Rectal smooth muscle tissue (tissue), 1 donor: ENCODE measurements at regions not wholly inside any gene's neighbourhood (a gene's known extent, or its start where the extent isn't known, plus 50 kb on each side); places are given as distances from the start of the nearest gene placed in this dataset.

Experiments
- H3K27ac ChIP-seq: one replicate; pipeline ENCODE4 v1.7.0; 2013; ENCODE audit warnings: low read depth, low read length, inconsistent platforms
- H3K27me3 ChIP-seq: one replicate; pipeline ENCODE4 v1.7.0; 2013; ENCODE audit warnings: low read length; ENCODE audit not compliant: control insufficient read depth, insufficient read depth
- H3K36me3 ChIP-seq: one replicate; pipeline ENCODE4 v1.7.0; 2013; ENCODE audit warnings: low read length; ENCODE audit not compliant: control insufficient read depth, insufficient read depth
- H3K4me1 ChIP-seq: one replicate; pipeline ENCODE4 v1.7.0; 2013; ENCODE audit warnings: low read length; ENCODE audit not compliant: control insufficient read depth, insufficient read depth
- H3K4me3 ChIP-seq: one replicate; pipeline ENCODE4 v1.7.0; 2013; ENCODE audit warnings: low read length
- H3K9ac ChIP-seq: one replicate; pipeline ENCODE4 v1.7.0; 2013; ENCODE audit warnings: low read length

- H3K27me3 ChIP-seq: no peaks in the 10 kb centered on the region
- no peaks in the 10 kb centered on the region for H3K4me1 ChIP-seq
- no peaks in the 10 kb centered on the region for H3K36me3 ChIP-seq
- H3K27ac ChIP-seq: no peak overlapping the region
- H3K4me3 ChIP-seq: no peak overlapping the region
- H3K9ac ChIP-seq: no peak overlapping the region
These were observed 1120.0 kb downstream of the IGSF11 start for GRCh38 chr3:117914540-117915100.

DNA sequence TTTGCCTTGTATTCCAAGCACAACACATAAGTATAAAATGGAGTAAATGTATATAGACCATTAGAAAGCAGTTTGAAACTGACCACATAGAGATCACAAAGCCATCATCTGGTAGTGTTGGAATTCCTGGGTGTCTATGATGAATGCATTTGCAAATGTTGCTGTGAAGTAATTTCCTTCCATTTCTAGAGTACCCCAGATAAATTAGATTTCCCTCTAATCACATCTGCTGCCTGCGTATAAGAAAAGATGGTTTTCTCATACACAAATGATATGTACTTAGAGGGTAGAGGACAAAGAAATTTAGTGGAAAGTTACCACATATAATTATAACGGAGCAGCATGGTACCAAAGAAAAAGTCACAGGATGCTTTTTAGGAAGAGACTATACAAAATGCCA is 1117.8 kb downstream of the IGSF11 start:
- Histone ChIP-seq H3K9ac (no peak overlapping the region), H3K27me3 (no peaks in the 10 kb centered on the region), H3K4me1 (no peaks in the 10 kb centered on the region), H3K36me3 (no peaks in the 10 kb centered on the region), H3K4me3 (no peak overlapping the region), H3K27ac (no peak overlapping the region)

GRCh38 chr3:117919621-117920020 is 1115.0 kb downstream of the IGSF11 start:
- Histone ChIP-seq H3K9ac (no peak overlapping the region), H3K36me3 (no peaks in the 10 kb centered on the region), H3K27ac (no peak overlapping the region), H3K4me3 (no peak overlapping the region), H3K27me3 (no peaks in the 10 kb centered on the region), H3K4me1 (no peaks in the 10 kb centered on the region)

GRCh38 chr3:117920253-117920898 is 1114.3 kb downstream of the IGSF11 start:
- Histone ChIP-seq H3K27ac (no peak overlapping the region), H3K4me1 (no peaks in the 10 kb centered on the region), H3K9ac (no peak overlapping the region), H3K36me3 (no peaks in the 10 kb centered on the region), H3K27me3 (no peaks in the 10 kb centered on the region), H3K4me3 (no peak overlapping the region)

- no peak overlapping the region for H3K27ac ChIP-seq
- H3K9ac ChIP-seq: no peak overlapping the region
- H3K4me1 ChIP-seq: no peaks in the 10 kb centered on the region
- no peaks in the 10 kb centered on the region for H3K27me3 ChIP-seq
- H3K36me3 ChIP-seq: no peaks in the 10 kb centered on the region
- H3K4me3 ChIP-seq: no peak overlapping the region
These were observed 1113.2 kb downstream of the IGSF11 start for GRCh38 chr3:117921411-117921810.

- no peak overlapping the region for H3K9ac ChIP-seq
- no peaks in the 10 kb centered on the region for H3K36me3 ChIP-seq
- H3K4me1 ChIP-seq: no peaks in the 10 kb centered on the region
- H3K27ac ChIP-seq: no peak overlapping the region
- H3K27me3 ChIP-seq: no peaks in the 10 kb centered on the region
- H3K4me3 ChIP-seq: no peak overlapping the region
These were observed 1112.6 kb downstream of the IGSF11 start for GRCh38 chr3:117922039-117922438.

DNA sequence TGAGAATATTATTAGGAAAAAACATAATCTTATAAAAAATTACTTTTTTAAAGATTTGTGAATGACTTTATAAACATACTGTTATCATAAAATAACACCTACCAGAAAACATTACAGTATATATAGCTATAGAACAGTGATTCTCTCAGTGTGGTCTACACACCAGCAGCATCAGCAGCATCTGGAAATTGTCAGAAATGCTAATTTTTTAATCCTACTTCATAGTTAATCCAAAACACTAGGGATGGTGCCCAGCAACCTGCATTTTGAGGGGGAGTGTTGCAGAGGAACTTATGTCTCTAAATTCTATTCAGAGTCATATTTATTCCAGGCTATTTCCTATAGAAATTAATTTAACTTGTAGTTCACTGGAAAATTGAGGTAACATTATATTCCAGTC is 1107.8 kb downstream of the IGSF11 start:
- no peaks in the 10 kb centered on the region for H3K27me3 ChIP-seq
- no peak overlapping the region for H3K27ac ChIP-seq
- no peaks in the 10 kb centered on the region for H3K4me1 ChIP-seq
- no peaks in the 10 kb centered on the region for H3K36me3 ChIP-seq
- no peak overlapping the region for H3K9ac ChIP-seq
- no peak overlapping the region for H3K4me3 ChIP-seq

GRCh38 chr3:117927825-117928224 is 1106.8 kb downstream of the IGSF11 start:
- Histone ChIP-seq H3K4me3 (no peak overlapping the region), H3K27me3 (no peaks in the 10 kb centered on the region), H3K36me3 (no peaks in the 10 kb centered on the region), H3K9ac (no peak overlapping the region), H3K27ac (no peak overlapping the region), H3K4me1 (no peaks in the 10 kb centered on the region)

- Histone ChIP-seq H3K4me3 (no peak overlapping the region), H3K27me3 (no peaks in the 10 kb centered on the region), H3K9ac (no peak overlapping the region), H3K36me3 (no peaks in the 10 kb centered on the region), H3K27ac (no peak overlapping the region), H3K4me1 (no peaks in the 10 kb centered on the region)
These were observed 1105.8 kb downstream of the IGSF11 start for GRCh38 chr3:117928836-117929235.

GRCh38 chr3:117932441-117932840 is 1102.2 kb downstream of the IGSF11 start:
- Histone ChIP-seq H3K9ac (no peak overlapping the region), H3K27me3 (no peaks in the 10 kb centered on the region)

GRCh38 chr3:117936159-117936558 is 1098.5 kb downstream of the IGSF11 start:
- Histone ChIP-seq H3K9ac (no peak overlapping the region), H3K36me3 (no peaks in the 10 kb centered on the region), H3K4me1 (no peaks in the 10 kb centered on the region), H3K27ac (no peak overlapping the region), H3K4me3 (no peak overlapping the region), H3K27me3 (no peaks in the 10 kb centered on the region)

More at GRCh38 chr3:117932441-117932840, 1102.2 kb downstream of the IGSF11 start:
- H3K27ac ChIP-seq: no peak overlapping the region
- no peaks in the 10 kb centered on the region for H3K4me1 ChIP-seq
- H3K36me3 ChIP-seq: no peaks in the 10 kb centered on the region
- no peak overlapping the region for H3K4me3 ChIP-seq

GRCh38 chr3:117938974-117939373 is 1095.7 kb downstream of the IGSF11 start:
- no peaks in the 10 kb centered on the region for H3K4me1 ChIP-seq
- H3K9ac ChIP-seq: no peak overlapping the region
- no peak overlapping the region for H3K27ac ChIP-seq
- H3K36me3 ChIP-seq: no peaks in the 10 kb centered on the region
- H3K4me3 ChIP-seq: no peak overlapping the region
- H3K27me3 ChIP-seq: no peaks in the 10 kb centered on the region

GRCh38 chr3:117939425-117940027 is 1095.1 kb downstream of the IGSF11 start:
- Histone ChIP-seq H3K27me3 (no peaks in the 10 kb centered on the region), H3K9ac (no peak overlapping the region), H3K4me3 (no peak overlapping the region), H3K27ac (no peak overlapping the region), H3K4me1 (no peaks in the 10 kb centered on the region), H3K36me3 (no peaks in the 10 kb centered on the region)
